Stimulated activated CD4-positive, alpha-beta T cell treated with anti-CD3 and anti-CD28 coated beads, Interleukin-1b, Interleukin-23, amount 100 ng/mL, for 24 hours (primary cell): ENCODE measurements at regions not wholly inside any gene's neighbourhood (a gene's known extent, or its start where the extent isn't known, plus 50 kb on each side); places are given as distances from the start of the nearest gene placed in this dataset.

ENCODE experiments used
- DNase-seq, 4 experiments: peaks; one replicate each; pipeline ENCODE4 v3.0.0-alpha.2; 2020; ENCODE audit warnings: low read depth in 4 of 4, low spot score in 1 of 4

- no peak for DNase-seq
Measured at GRCh38 chr4:148773313-148773712, 331.1 kb upstream of the NR3C2 start.

GRCh38 chr4:148770848-148771247 is 328.6 kb upstream of the NR3C2 start:
- no peak for DNase-seq

GRCh38 chr4:148770377-148770776 is 328.2 kb upstream of the NR3C2 start:
- DNase-seq = no peak

GRCh38 chr4:148764720-148765119 is 322.5 kb upstream of the NR3C2 start:
- DNase-seq = no peak

GRCh38 chr4:148757171-148757570 is 315.0 kb upstream of the NR3C2 start:
- DNase-seq = no peak

GRCh38 chr4:148749403-148749802 is 307.2 kb upstream of the NR3C2 start:
- DNase-seq = no peak

- no peak for DNase-seq
Measured at GRCh38 chr4:148747721-148748268, 305.6 kb upstream of the NR3C2 start.

- no peak for DNase-seq
Measured at GRCh38 chr4:148740701-148741100, 298.5 kb upstream of the NR3C2 start.

GRCh38 chr4:148737061-148737770 is 295.0 kb upstream of the NR3C2 start:
- DNase-seq = no peak

- DNase-seq = peak in 1 of 4 experiments; percentile 7
Measured at GRCh38 chr4:148735432-148736155, 293.4 kb upstream of the NR3C2 start.

- DNase-seq = no peak
Measured at GRCh38 chr4:148730766-148731165, 288.6 kb upstream of the NR3C2 start.

GRCh38 chr4:148730082-148730640 is 287.9 kb upstream of the NR3C2 start:
- no peak for DNase-seq

GRCh38 chr4:148717988-148718387 is 275.8 kb upstream of the NR3C2 start:
- no peak for DNase-seq

GRCh38 chr4:148716431-148717052 is 274.3 kb upstream of the NR3C2 start:
- DNase-seq = no peak

GRCh38 chr4:148704291-148704690 is 262.1 kb upstream of the NR3C2 start:
- no peak for DNase-seq

- no peak for DNase-seq
Measured at GRCh38 chr4:148694702-148695101, 252.5 kb upstream of the NR3C2 start.

- DNase-seq = no peak
Measured at GRCh38 chr4:148693913-148694649, 251.9 kb upstream of the NR3C2 start.

GRCh38 chr4:148692242-148692641 is 250.0 kb upstream of the NR3C2 start:
- DNase-seq = no peak

- DNase-seq = no peak
Measured at GRCh38 chr4:148686449-148686848, 244.2 kb upstream of the NR3C2 start.

- no peak for DNase-seq
Measured at GRCh38 chr4:148684638-148685037, 242.4 kb upstream of the NR3C2 start.

- DNase-seq = no peak
Measured at GRCh38 chr4:148680884-148681283, 238.7 kb upstream of the NR3C2 start.
